Suppressor macrophage (primary cell): ENCODE measurements at regions not wholly inside any gene's neighbourhood (a gene's known extent, or its start where the extent isn't known, plus 50 kb on each side); places are given as distances from the start of the nearest gene placed in this dataset.

Source experiments
- DNase-seq, 4 experiments: peaks; one replicate each; pipeline ENCODE4 v3.0.0-alpha.2; 2020 to 2022

GRCh38 chr12:114926341-114926740, 242.4 kb upstream of the TBX3 start:
- no peak for DNase-seq

- DNase-seq = no peak
These were observed 241.0 kb upstream of the TBX3 start for GRCh38 chr12:114924946-114925475.

GRCh38 chr12:114921781-114922180, 237.8 kb upstream of the TBX3 start:
- peak in 2 of 4 experiments; percentile 2 to 5 for DNase-seq

GRCh38 chr12:114920771-114921554, 237.0 kb upstream of the TBX3 start:
- no peak for DNase-seq

GRCh38 chr12:114919479-114919878, 235.5 kb upstream of the TBX3 start:
- no peak for DNase-seq

- DNase-seq = no peak
These were observed 234.7 kb upstream of the TBX3 start for GRCh38 chr12:114918535-114919233.

GRCh38 chr12:114917953-114918352, 234.0 kb upstream of the TBX3 start:
- no peak for DNase-seq

- no peak for DNase-seq
These were observed 233.3 kb upstream of the TBX3 start for GRCh38 chr12:114917307-114917706.

GRCh38 chr12:114916541-114916940, 232.6 kb upstream of the TBX3 start:
- DNase-seq = no peak

GRCh38 chr12:114916124-114916523, 232.1 kb upstream of the TBX3 start:
- DNase-seq = no peak

- no peak for DNase-seq
These were observed 230.2 kb upstream of the TBX3 start for GRCh38 chr12:114913871-114914801.

GRCh38 chr12:114912811-114913210, 228.8 kb upstream of the TBX3 start:
- DNase-seq = no peak

- no peak for DNase-seq
These were observed 227.2 kb upstream of the TBX3 start for GRCh38 chr12:114911196-114911595.

GRCh38 chr12:114904254-114905003, 220.5 kb upstream of the TBX3 start:
- no peak for DNase-seq

GRCh38 chr12:114903083-114903691, 219.2 kb upstream of the TBX3 start:
- no peak for DNase-seq

GRCh38 chr12:114902665-114903064, 218.7 kb upstream of the TBX3 start:
- DNase-seq = no peak

- DNase-seq = no peak
These were observed 217.3 kb upstream of the TBX3 start for GRCh38 chr12:114901316-114901715.

GRCh38 chr12:114898159-114898558, 214.2 kb upstream of the TBX3 start:
- DNase-seq = no peak

- peak in 1 of 4 experiments; percentile 10 for DNase-seq
These were observed 211.9 kb upstream of the TBX3 start for GRCh38 chr12:114895827-114896226.

- no peak for DNase-seq
These were observed 211.1 kb upstream of the TBX3 start for GRCh38 chr12:114895081-114895480.

- no peak for DNase-seq
These were observed 210.1 kb upstream of the TBX3 start for GRCh38 chr12:114894076-114894475.
